Adrenal gland (tissue), 5 donors: ENCODE measurements at regions not wholly inside any gene's neighbourhood (a gene's known extent, or its start where the extent isn't known, plus 50 kb on each side); places are given as distances from the start of the nearest gene placed in this dataset.

Experiments
- CTCF ChIP-seq, 6 experiments: fragments of 450-650 bp in 4 of 6; fragments of 200-600 bp in 2 of 6; sonication (generic) in 1 of 6; IDR thresholded peaks; 1 replicate in 5 of 6; 2 replicates in 1 of 6; pipeline versions ENCODE4 v1.5.1 to v1.8.0; 2016 to 2021; ENCODE audit warnings: antibody characterized with exemption in 6 of 6, mild to moderate bottlenecking in 2 of 6, moderate library complexity in 1 of 6
- POLR2A ChIP-seq, 2 donors: fragments of 450-650 bp; IDR thresholded peaks; one replicate each; pipeline ENCODE4 v1.6.1; 2017; ENCODE audit warnings: antibody characterized with exemption in 2 of 2, mild to moderate bottlenecking in 2 of 2, moderate library complexity in 1 of 2
- donor health status: DM: no; HTN: no; CAD: no.

GRCh38 chr2:164014068-164014731 is 278.4 kb upstream of the FIGN start:
- TF ChIP-seq CTCF (IDR thresholded peaks at IDR 0.05), result no peak
- no peak for TF ChIP-seq POLR2A (IDR thresholded peaks at IDR 0.05)
